ENCODE measurements at regions not wholly inside any gene's neighbourhood (a gene's known extent, or its start where the extent isn't known, plus 50 kb on each side); places are given as distances from the start of the nearest gene placed in this dataset.

DNA sequence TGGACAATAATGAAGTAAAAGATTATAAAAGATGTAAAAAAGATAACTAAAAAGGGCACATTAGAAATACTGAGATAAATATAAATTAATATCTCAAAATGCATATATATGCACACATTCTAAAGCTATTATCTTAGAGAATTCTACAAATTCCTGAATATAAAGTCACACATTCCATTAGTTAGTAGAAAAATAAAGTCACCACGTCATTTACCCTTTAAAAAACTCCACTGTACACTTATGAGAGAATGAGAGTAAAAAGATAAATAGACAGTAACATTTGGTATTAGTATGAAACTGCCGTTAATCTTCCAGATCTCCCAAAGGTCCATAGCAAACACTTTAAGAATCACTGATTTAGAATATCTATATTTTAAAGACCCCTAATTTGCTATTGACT, 67.2 kb upstream of the IL15 start:
- TF ChIP-seq, protein P1, sequence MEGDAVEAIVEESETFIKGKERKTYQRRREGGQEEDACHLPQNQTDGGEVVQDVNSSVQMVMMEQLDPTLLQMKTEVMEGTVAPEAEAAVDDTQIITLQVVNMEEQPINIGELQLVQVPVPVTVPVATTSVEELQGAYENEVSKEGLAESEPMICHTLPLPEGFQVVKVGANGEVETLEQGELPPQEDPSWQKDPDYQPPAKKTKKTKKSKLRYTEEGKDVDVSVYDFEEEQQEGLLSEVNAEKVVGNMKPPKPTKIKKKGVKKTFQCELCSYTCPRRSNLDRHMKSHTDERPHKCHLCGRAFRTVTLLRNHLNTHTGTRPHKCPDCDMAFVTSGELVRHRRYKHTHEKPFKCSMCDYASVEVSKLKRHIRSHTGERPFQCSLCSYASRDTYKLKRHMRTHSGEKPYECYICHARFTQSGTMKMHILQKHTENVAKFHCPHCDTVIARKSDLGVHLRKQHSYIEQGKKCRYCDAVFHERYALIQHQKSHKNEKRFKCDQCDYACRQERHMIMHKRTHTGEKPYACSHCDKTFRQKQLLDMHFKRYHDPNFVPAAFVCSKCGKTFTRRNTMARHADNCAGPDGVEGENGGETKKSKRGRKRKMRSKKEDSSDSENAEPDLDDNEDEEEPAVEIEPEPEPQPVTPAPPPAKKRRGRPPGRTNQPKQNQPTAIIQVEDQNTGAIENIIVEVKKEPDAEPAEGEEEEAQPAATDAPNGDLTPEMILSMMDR (IDR thresholded peaks at IDR 0.05; ENCODE audit: low read depth, low read length, poor library complexity, severe bottlenecking), result no peak
- TF ChIP-seq EZH2phosphoT487 (IDR thresholded peaks at IDR 0.05; ENCODE audit: borderline replicate concordance, low read length), result no peak
